HUES64 (cell line): ENCODE measurements at regions not wholly inside any gene's neighbourhood (a gene's known extent, or its start where the extent isn't known, plus 50 kb on each side); places are given as distances from the start of the nearest gene placed in this dataset.
"Not testable (repeated sequence)": the region's sequence is repeated elsewhere in the genome, so short reads cannot be mapped to it uniquely, and the experiment has no call there.

Experiments
- H3K27ac ChIP-seq: 2 replicates; pipeline ENCODE4 v1.7.0; 2013; ENCODE audit warnings: low read depth, low read length, inconsistent platforms
- H3K27me3 ChIP-seq: 2 replicates; pipeline ENCODE4 v1.6.1; 2013; ENCODE audit warnings: mild to moderate bottlenecking, low read length; ENCODE audit not compliant: insufficient read depth
- H3K36me3 ChIP-seq: 2 replicates; pipeline ENCODE4 v1.6.1; 2013; ENCODE audit warnings: mild to moderate bottlenecking, low read length; ENCODE audit not compliant: insufficient read depth
- H3K4me1 ChIP-seq: 2 replicates; pipeline ENCODE4 v1.6.1; 2013; ENCODE audit warnings: mild to moderate bottlenecking, low read length, moderate library complexity; ENCODE audit not compliant: insufficient read depth
- H3K4me3 ChIP-seq: 2 replicates; pipeline ENCODE4 v1.5.1; 2013; ENCODE audit warnings: mild to moderate bottlenecking, low read length, moderate library complexity
- H3K9ac ChIP-seq: 2 replicates; pipeline ENCODE4 v1.6.1; 2013; ENCODE audit warnings: mild to moderate bottlenecking, low read depth, low read length
- H3K9me3 ChIP-seq: 2 replicates; pipeline ENCODE4 v1.6.1; 2013; ENCODE audit warnings: low read depth, low read length; ENCODE audit not compliant: insufficient read depth
- WGBS: fragments of 150-250, 120-280 bp; methylation state at CpG from one replicate; pipeline ENCODE4 v1.1.7; 2013; ENCODE audit warnings: missing lambda C conversion rate; 5-methylcytosine and 5-hydroxymethylcytosine counted together

DNA sequence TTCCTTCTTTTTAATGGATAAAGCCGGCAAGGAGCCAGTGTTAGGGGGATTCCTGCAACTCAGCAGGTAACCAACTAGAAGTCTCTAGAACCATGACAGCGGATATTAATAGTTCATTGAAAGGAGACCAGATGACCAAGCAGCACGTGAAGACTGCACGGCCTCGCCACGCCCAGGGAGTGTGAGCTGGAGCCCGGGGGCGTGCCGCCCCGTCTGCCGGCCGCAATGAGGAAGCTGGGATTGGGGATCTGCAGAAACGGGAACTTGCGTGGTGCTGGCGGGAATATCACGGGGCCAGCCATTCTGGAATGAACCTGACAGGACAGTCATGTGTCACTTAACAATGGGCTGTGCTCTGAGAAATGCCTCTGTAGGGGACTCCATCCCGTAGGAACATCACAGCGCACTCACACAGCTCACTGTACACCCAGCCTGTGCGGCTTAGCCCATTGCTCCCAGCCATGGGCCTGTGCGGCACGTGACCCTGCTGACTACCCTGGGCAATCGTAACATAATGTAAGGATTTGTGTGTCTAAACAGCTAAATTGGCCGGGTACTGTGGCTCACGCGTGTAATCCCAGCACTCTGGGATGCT lies 4092.8 kb upstream of the TPTE start:
- H3K4me1 ChIP-seq, H3K36me3 ChIP-seq: not testable (repeated sequence)
- 73% methylated on average over 5 of the region's 25 CpGs for WGBS

GRCh38 chr21:6429924-6430323 lies 4091.5 kb upstream of the TPTE start:
- no CpG with 5 or more reads among the region's 8 CpGs for WGBS
- H3K27me3 ChIP-seq, H3K9me3 ChIP-seq, H3K4me1 ChIP-seq, H3K36me3 ChIP-seq, H3K27ac ChIP-seq, H3K4me3 ChIP-seq, H3K9ac ChIP-seq: not testable (repeated sequence)

More for the DNA sequence above, 4092.8 kb upstream of the TPTE start:
- not testable (repeated sequence) for H3K9me3 ChIP-seq, H3K4me3 ChIP-seq, H3K27me3 ChIP-seq, H3K27ac ChIP-seq, H3K9ac ChIP-seq

- whole genome bisulfite sequencing, result no CpG with 5 or more reads among the region's 12 CpGs
- H3K27me3 ChIP-seq, H3K27ac ChIP-seq, H3K4me3 ChIP-seq, H3K4me1 ChIP-seq, H3K9ac ChIP-seq, H3K36me3 ChIP-seq, H3K9me3 ChIP-seq: not testable (repeated sequence)
These were observed 4088.2 kb upstream of the TPTE start for GRCh38 chr21:6433149-6433548.

- H3K9me3 ChIP-seq, result not testable (repeated sequence)
These were observed 4085.2 kb upstream of the TPTE start for GRCh38 chr21:6436205-6436604.

DNA sequence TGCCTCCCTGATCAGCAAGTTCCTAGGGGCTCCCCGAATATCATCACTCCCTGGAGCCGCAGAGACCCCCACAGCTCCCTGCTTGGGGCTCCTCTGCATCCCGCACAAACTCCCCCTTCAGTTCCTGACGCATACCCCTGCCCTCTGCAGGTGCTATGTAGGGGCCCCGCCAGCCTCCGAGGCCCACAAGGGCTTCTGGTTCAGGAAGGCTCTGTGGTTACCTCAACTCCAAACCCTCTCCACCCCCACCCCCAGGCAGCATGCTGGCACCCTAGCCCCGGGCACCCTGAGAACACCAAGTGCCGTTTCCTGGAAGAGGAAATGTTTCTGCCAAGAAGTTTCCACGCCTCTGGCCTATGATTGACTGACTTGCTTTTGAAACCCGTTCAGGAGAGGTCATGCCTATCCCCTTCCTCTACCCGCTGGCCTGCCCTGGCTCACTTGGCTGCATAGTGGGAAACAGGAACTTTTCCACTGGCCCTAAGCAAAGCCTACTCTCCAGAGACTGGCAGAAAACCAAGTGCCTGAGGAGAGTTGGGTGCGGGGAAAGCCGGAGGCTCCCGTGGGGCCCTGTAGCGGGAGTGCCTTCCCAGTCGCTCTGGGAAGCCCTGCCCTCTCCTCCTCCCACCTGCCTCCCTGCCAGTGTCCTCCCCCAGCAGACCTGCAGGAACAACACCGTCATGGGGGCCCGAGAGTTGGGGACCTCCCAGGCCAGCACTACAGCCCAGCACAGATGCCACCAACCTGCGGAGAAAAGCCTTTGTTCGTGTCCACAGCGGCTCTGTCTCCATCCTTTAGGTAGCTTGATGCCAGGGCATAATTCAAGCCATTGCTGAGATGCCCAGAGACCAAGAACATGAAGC lies 4084.2 kb upstream of the TPTE start:
- no CpG with 5 or more reads among the region's 21 CpGs for WGBS
- H3K27me3 ChIP-seq, H3K27ac ChIP-seq, H3K4me3 ChIP-seq, H3K36me3 ChIP-seq, H3K4me1 ChIP-seq, H3K9me3 ChIP-seq, H3K9ac ChIP-seq: not testable (repeated sequence)

More at GRCh38 chr21:6436205-6436604, 4085.2 kb upstream of the TPTE start:
- H3K9ac ChIP-seq, H3K4me3 ChIP-seq, H3K36me3 ChIP-seq, H3K27me3 ChIP-seq, H3K4me1 ChIP-seq, H3K27ac ChIP-seq: not testable (repeated sequence)
- no CpG with 5 or more reads among the region's 15 CpGs for WGBS

GRCh38 chr21:6437834-6438187 lies 4083.6 kb upstream of the TPTE start:
- not testable (repeated sequence) for H3K36me3 ChIP-seq, H3K9ac ChIP-seq, H3K4me1 ChIP-seq, H3K4me3 ChIP-seq, H3K27me3 ChIP-seq, H3K9me3 ChIP-seq, H3K27ac ChIP-seq
- WGBS, result 93% methylated on average over 3 of the region's 7 CpGs

GRCh38 chr21:6439058-6439457 lies 4082.3 kb upstream of the TPTE start:
- no CpG with 5 or more reads among the region's 10 CpGs for WGBS
- not testable (repeated sequence) for H3K4me3 ChIP-seq, H3K9me3 ChIP-seq, H3K27me3 ChIP-seq, H3K9ac ChIP-seq, H3K4me1 ChIP-seq, H3K27ac ChIP-seq, H3K36me3 ChIP-seq

- H3K4me1 ChIP-seq, H3K4me3 ChIP-seq, H3K9ac ChIP-seq, H3K27ac ChIP-seq, H3K27me3 ChIP-seq, H3K9me3 ChIP-seq, H3K36me3 ChIP-seq: not testable (repeated sequence)
- no CpG with 5 or more reads among the region's 26 CpGs for WGBS
These were observed 4066.6 kb upstream of the TPTE start for GRCh38 chr21:6454648-6455340.

- not testable (repeated sequence) for H3K4me1 ChIP-seq, H3K4me3 ChIP-seq, H3K27ac ChIP-seq, H3K36me3 ChIP-seq, H3K9me3 ChIP-seq, H3K27me3 ChIP-seq, H3K9ac ChIP-seq
- no CpG with 5 or more reads among the region's 18 CpGs for WGBS
These were observed 4065.2 kb upstream of the TPTE start for GRCh38 chr21:6456011-6456661.

- not testable (repeated sequence) for H3K27ac ChIP-seq, H3K4me3 ChIP-seq, H3K9ac ChIP-seq, H3K9me3 ChIP-seq, H3K27me3 ChIP-seq, H3K4me1 ChIP-seq, H3K36me3 ChIP-seq
- no CpG with 5 or more reads among the region's 12 CpGs for WGBS
These were observed 4061.6 kb upstream of the TPTE start for GRCh38 chr21:6459761-6460160.

DNA sequence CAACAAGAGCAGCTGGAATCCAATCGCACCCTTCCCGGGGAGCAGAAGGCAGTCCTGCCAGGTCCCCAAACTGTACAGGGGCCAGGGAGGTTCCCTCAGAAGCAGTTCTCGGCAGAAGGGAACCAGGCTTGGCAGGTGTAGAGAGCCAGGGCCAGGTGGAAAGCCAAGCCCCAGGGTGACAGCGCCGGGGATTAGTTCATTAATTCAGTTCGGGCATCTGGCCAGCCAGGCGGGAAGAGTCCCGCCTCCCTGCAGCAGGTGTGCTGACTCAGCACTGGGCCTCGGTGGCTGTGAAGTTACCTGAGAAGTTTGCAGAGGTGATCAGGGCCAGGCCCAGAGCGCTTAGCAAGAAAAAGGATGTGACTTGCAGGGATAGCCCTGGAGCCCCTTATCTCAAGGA lies 4060.0 kb upstream of the TPTE start:
- not testable (repeated sequence) for H3K36me3 ChIP-seq, H3K4me3 ChIP-seq, H3K9ac ChIP-seq, H3K9me3 ChIP-seq, H3K4me1 ChIP-seq, H3K27ac ChIP-seq, H3K27me3 ChIP-seq
- WGBS, result no CpG with 5 or more reads among the region's 10 CpGs
